ENCODE measurements at regions not wholly inside any gene's neighbourhood (a gene's known extent, or its start where the extent isn't known, plus 50 kb on each side); places are given as distances from the start of the nearest gene placed in this dataset.

GRCh38 chr13:72004784-72005374, 137.9 kb upstream of the DACH1 start:
- DNase-seq (no peak), ATAC-seq (no peak)
- intact Hi-C loops (cut with DNase I, micrococcal nuclease): no loop called here

- no peak for ATAC-seq
- intact Hi-C loops (cut with DNase I, micrococcal nuclease): no loop called here
- no peak for DNase-seq
Measured at GRCh38 chr13:72004246-72004645, 137.2 kb upstream of the DACH1 start.

GRCh38 chr13:71998223-71998622, 131.2 kb upstream of the DACH1 start:
- no peak for ATAC-seq
- intact Hi-C loops (cut with DNase I, micrococcal nuclease): no loop called here
- no peak for DNase-seq

GRCh38 chr13:71979616-71980015, 112.6 kb upstream of the DACH1 start:
- ATAC-seq (peak; percentile 48), DNase-seq (no peak)
- intact Hi-C loops (cut with DNase I, micrococcal nuclease): no loop called here

- ATAC-seq: no peak
- intact Hi-C loops (cut with DNase I, micrococcal nuclease): no loop called here
- no peak for DNase-seq
Measured at GRCh38 chr13:71977028-71977427, 110.0 kb upstream of the DACH1 start.

- ATAC-seq (no peak), DNase-seq (no peak)
- intact Hi-C loops (cut with DNase I, micrococcal nuclease): no loop called here
Measured at GRCh38 chr13:71967990-71968389, 101.0 kb upstream of the DACH1 start.

GRCh38 chr13:71964491-71965100, 97.6 kb upstream of the DACH1 start:
- ATAC-seq: no peak
- no peak for DNase-seq

GRCh38 chr13:71962735-71963134, 95.7 kb upstream of the DACH1 start:
- DNase-seq: no peak
- intact Hi-C loops (cut with DNase I, micrococcal nuclease): no loop called here
- ATAC-seq: no peak

More at GRCh38 chr13:71964491-71965100, 97.6 kb upstream of the DACH1 start:
- intact Hi-C loops (cut with DNase I, micrococcal nuclease): no loop called here

- no peak for DNase-seq
- no peak for ATAC-seq
- intact Hi-C loops (cut with DNase I, micrococcal nuclease): no loop called here
Measured at GRCh38 chr13:71962126-71962525, 95.1 kb upstream of the DACH1 start.

- intact Hi-C loops (cut with DNase I, micrococcal nuclease): no loop called here
- DNase-seq: no peak
- no peak for ATAC-seq
Measured at GRCh38 chr13:71949441-71949840, 82.4 kb upstream of the DACH1 start.

- no peak for ATAC-seq
- intact Hi-C loops (cut with DNase I, micrococcal nuclease): no loop called here
- DNase-seq: no peak
Measured at GRCh38 chr13:71939186-71939585, 72.2 kb upstream of the DACH1 start.

- DNase-seq: no peak
- intact Hi-C loops (cut with DNase I, micrococcal nuclease): no loop called here
- ATAC-seq: no peak
Measured at GRCh38 chr13:71935166-71935840, 68.3 kb upstream of the DACH1 start.

- no peak for DNase-seq
- intact Hi-C loops (cut with DNase I, micrococcal nuclease): no loop called here
- ATAC-seq: no peak
Measured at GRCh38 chr13:71924931-71925330, 57.9 kb upstream of the DACH1 start.

GRCh38 chr13:71922194-71922593, 55.2 kb upstream of the DACH1 start:
- DNase-seq (no peak), ATAC-seq (no peak)
- intact Hi-C loops (cut with DNase I, micrococcal nuclease): no loop called here

Measured in left colon (tissue), 2 donors.